Activated naive CD4-positive, alpha-beta T cell treated with anti-CD3 and anti-CD28 coated beads, Interleukin-2, amount 10 ng/mL, durations not matched to agents 7 days and 5 days (primary cell): ENCODE measurements at regions not wholly inside any gene's neighbourhood (a gene's known extent, or its start where the extent isn't known, plus 50 kb on each side); places are given as distances from the start of the nearest gene placed in this dataset.

Experiments used
- CTCF ChIA-PET: fragments of 350-600 bp; sonication (Branson Sonifier 250); formaldehyde crosslinking; loops from one replicate; lab custom pipeline; 2021; ENCODE audit warnings: antibody characterized with exemption; lab: Charles Lee
- DNase-seq: peaks from one replicate; pipeline ENCODE4 v3.0.0-alpha.2; 2020
- H3K27ac Mint-ChIP-seq: one replicate; pipeline ENCODE4 v1.8.0; 2021; ENCODE audit warnings: mild to moderate bottlenecking, moderate library complexity, mixed read lengths
- H3K27me3 Mint-ChIP-seq: one replicate; pipeline ENCODE4 v1.8.0; 2021; ENCODE audit warnings: mild to moderate bottlenecking, mixed read lengths
- H3K36me3 Mint-ChIP-seq: one replicate; pipeline ENCODE4 v1.8.0; 2021; ENCODE audit warnings: mixed read lengths
- H3K4me1 Mint-ChIP-seq: one replicate; pipeline ENCODE4 v1.8.0; 2021; ENCODE audit warnings: mixed read lengths
- H3K4me3 Mint-ChIP-seq: one replicate; pipeline ENCODE4 v1.8.0; 2021; ENCODE audit warnings: mild to moderate bottlenecking, moderate library complexity, mixed read lengths
- H3K9me3 Mint-ChIP-seq: one replicate; pipeline ENCODE4 v1.8.0; 2021; ENCODE audit warnings: mixed read lengths

DNA sequence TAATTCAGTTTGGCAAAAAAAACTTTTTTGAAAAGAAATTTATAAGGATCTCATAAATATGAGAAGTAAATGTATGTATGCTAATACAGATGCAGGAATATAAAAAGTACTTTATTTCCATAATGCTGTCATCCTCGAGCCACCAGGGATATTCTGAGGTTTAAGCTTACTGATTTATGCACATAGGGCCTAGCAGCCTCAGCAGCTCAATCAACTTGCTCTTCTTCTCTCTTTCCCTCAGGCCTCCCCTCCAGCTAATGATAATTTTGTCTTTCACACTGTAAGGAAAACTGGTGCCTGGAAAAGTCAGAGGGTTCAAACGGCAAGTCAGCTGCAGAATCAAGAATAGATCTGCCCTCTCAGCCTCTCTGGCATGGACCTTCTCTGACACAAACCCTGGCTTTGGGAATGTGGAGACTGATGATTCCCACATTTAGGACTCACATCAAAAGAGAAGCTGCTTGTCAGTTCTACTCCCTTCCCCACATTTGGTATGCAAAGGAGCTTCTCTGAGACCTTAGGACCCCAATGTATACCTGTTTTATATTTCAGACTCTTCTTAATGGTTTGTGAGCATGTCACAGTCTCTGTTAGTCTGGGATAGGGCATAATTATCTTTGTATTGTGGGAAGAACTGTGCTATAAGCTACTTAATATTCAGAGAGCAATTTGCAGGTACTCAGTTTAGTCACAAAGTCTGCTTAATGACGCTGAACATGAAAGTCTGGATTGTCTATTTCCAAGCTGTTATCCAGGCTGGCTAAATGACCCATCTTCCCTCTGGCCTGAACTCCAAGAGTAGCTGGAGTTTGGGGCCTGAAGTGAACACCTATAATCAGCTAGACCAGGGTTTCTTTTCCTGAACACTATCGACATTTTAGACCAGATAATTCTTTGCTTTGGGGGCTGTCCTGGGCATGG lies 52.1 kb upstream of the DIPK1A start:
- Mint-ChIP-seq H3K27ac (no peak overlapping the region), H3K4me1 (peaks cover 15% of the 10 kb centered on the region), H3K36me3 (no peaks in the 10 kb centered on the region), H3K27me3 (peaks cover 1% of the 10 kb centered on the region), H3K4me3 (no peak overlapping the region), H3K9me3 (no peaks in the 10 kb centered on the region)
- DNase-seq: no peak
- CTCF ChIA-PET: interaction anchor here (0.6 to 2.3 kb wide), 5 partner anchors 10 to 693 kb away, joined by 3 to 8 read pairs (median 7); no protein-coding TSS in a partner anchor

DNA sequence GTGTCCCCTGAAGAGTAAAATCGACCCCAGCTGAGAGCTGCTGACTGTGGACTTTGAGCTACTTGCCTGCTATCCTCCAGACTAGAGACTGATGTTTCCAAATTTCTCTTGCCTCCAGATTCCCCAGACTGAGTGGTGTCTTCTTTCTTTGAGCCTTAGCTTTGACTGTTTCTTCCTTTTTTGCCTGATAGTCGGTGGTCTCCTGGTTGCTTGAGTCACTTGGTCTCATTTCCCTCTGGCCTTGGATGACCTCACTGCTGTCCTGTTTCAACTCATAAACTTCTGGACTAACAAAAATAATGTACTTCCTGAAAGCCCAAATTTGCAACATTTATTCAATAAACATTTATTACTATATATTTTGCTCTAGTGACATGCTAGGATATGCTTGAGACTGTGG lies 52.9 kb upstream of the DIPK1A start:
- peaks cover 15% of the 10 kb centered on the region for H3K4me1 Mint-ChIP-seq
- H3K27ac Mint-ChIP-seq: no peak overlapping the region
- H3K9me3 Mint-ChIP-seq: no peaks in the 10 kb centered on the region
- peaks cover 9% of the 10 kb centered on the region for H3K27me3 Mint-ChIP-seq
- CTCF ChIA-PET: interaction anchor here (1.2 to 2.3 kb wide), 3 partner anchors 9 to 46 kb away, joined by 7 to 8 read pairs (median 7); no protein-coding TSS in a partner anchor
- DNase-seq: no peak
- no peak overlapping the region for H3K4me3 Mint-ChIP-seq
- H3K36me3 Mint-ChIP-seq: no peaks in the 10 kb centered on the region

DNA sequence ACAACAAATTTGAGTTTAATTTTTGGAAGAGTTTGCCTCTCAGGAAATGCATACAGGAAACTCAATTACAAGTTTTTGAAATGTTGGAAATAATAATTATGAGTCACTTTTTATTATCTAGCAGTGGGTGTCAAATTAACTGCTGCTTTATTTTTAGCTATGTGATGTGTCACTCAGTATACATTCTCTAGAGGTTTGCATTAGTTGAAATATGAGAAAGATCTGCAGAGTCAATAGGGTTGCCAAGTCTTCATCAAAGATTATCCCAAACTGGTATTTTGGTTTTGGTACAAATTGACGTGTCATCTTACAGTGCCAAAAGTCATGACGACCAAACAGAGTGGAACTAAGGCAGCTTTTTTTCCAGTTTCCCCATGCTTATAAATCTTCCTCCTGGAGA lies 54.3 kb upstream of the DIPK1A start:
- CTCF ChIA-PET: interaction anchor here (1.2 kb wide), 1 partner anchor 156 kb away, joined by 4 read pairs; no protein-coding TSS in a partner anchor
- no peak overlapping the region for H3K27ac Mint-ChIP-seq
- DNase-seq: no peak
- no peaks in the 10 kb centered on the region for H3K9me3 Mint-ChIP-seq
- no peak overlapping the region for H3K4me3 Mint-ChIP-seq
- peaks cover 12% of the 10 kb centered on the region for H3K27me3 Mint-ChIP-seq
- peaks cover 15% of the 10 kb centered on the region for H3K4me1 Mint-ChIP-seq
- H3K36me3 Mint-ChIP-seq: no peaks in the 10 kb centered on the region

DNA sequence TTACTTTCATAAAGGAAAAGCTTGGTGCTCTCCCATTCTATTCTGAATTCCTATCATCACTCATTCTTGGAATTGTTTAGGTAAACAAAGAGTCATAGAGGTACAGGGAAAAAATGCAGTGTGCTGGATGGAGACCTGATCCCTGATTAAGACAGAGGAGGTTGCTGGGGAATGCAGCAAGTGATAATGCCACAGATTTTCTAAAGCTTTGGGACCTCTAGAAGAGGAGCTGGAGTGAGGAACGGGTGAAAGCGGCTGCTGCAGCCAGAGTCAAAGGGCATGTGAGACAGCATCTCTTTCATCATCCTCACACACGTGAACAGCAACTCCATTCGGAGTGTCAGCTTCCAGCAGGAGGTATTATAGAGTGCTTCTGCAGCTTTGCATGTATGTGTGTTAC lies 54.9 kb upstream of the DIPK1A start:
- Mint-ChIP-seq H3K36me3 (no peaks in the 10 kb centered on the region), H3K27ac (no peak overlapping the region), H3K4me1 (peaks cover 15% of the 10 kb centered on the region), H3K27me3 (peaks cover 13% of the 10 kb centered on the region), H3K4me3 (no peak overlapping the region), H3K9me3 (no peaks in the 10 kb centered on the region)
- CTCF ChIA-PET: interaction anchor here (1.2 to 1.4 kb wide), 2 partner anchors 46 to 157 kb away, joined by 4 read pairs; no protein-coding TSS in a partner anchor
- DNase-seq: no peak

DNA sequence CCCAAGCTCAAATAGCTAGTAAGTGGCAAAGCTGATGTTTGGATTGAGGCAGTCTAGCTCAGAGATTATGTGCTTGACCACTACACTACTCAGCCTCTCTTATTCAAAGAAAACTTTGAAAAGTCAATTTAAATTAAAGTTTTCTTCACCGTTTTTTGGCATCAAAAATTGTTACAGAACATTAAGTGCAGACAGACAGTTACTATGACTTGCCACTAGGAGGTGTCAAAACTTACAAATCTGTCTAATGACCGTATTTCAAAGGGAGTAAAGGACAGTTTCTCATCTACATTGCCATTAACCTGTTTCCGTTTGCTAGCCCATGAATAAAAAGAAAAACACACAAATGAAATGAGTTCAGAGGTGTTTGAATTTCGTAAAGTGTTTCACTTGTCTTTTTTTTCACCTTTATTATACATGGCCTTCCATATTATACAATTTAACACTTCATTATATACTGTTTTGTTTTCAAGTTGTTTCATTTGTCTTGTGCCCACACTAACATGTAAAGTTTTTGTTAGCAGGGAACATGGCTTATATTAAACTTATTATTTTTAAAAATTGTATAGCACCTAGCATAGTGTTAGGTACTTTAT lies 57.4 kb upstream of the MTF2 start:
- Mint-ChIP-seq H3K27me3 (peaks cover 27% of the 10 kb centered on the region), H3K4me3 (no peak overlapping the region), H3K4me1 (no peaks in the 10 kb centered on the region), H3K36me3 (no peaks in the 10 kb centered on the region), H3K9me3 (no peaks in the 10 kb centered on the region), H3K27ac (no peak overlapping the region)
- CTCF ChIA-PET: interaction anchor here (1.0 to 6.4 kb wide), 10 partner anchors 8 to 163 kb away, joined by 3 to 80 read pairs (median 7); partner anchors contain the start of gene MTF2
- DNase-seq: no peak

DNA sequence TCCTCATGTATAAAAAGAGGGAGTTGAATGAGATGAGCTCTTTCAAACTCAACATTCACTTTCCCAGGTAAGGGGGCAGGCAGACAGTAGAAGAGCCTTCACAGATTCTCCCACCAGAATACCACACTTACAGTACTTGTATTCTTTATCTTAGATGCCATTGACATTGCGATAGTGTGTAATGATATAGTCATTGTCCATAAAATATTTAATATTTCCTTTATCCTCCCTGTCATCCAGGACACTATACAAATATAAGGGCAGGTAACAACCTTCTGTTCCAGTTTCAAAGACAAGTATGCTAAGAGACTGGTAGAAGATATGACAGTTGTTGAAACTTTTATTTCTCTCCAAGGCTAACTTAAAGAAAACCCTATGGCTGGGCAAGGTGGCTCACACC lies 56.5 kb upstream of the MTF2 start:
- Mint-ChIP-seq H3K27me3 (peaks cover 27% of the 10 kb centered on the region), H3K27ac (no peak overlapping the region), H3K4me1 (no peaks in the 10 kb centered on the region), H3K9me3 (no peaks in the 10 kb centered on the region), H3K36me3 (no peaks in the 10 kb centered on the region), H3K4me3 (no peak overlapping the region)
- CTCF ChIA-PET: interaction anchor here (1.2 to 6.4 kb wide), 6 partner anchors 9 to 164 kb away, joined by 3 to 80 read pairs (median 8); partner anchors contain the start of gene MTF2
- no peak for DNase-seq

DNA sequence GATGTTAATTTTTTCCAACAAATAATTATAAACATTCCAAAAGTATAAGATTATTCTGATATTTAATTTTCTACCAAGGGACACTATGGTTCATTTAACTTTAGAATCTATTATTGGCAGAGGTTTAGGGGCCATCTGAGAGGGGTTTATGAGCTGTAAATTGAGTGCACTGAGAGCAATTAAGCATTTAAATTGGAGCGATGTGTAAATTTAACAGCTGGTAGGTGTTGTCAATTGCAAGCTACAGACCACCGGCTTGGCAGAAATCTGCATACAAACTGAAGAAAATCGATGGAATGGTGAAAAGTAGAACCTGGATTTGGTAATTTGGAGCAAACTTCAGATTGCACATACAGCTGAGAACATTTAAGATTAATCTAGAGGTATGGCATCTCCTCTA lies 55.8 kb upstream of the MTF2 start:
- Mint-ChIP-seq H3K27ac (no peak overlapping the region), H3K9me3 (no peaks in the 10 kb centered on the region), H3K27me3 (peaks cover 33% of the 10 kb centered on the region), H3K36me3 (no peaks in the 10 kb centered on the region), H3K4me1 (peaks cover 4% of the 10 kb centered on the region), H3K4me3 (no peak overlapping the region)
- DNase-seq: no peak
- CTCF ChIA-PET: interaction anchor here (1.2 to 6.4 kb wide), 5 partner anchors 9 to 57 kb away, joined by 3 to 80 read pairs (median 7); partner anchors contain the start of gene MTF2

DNA sequence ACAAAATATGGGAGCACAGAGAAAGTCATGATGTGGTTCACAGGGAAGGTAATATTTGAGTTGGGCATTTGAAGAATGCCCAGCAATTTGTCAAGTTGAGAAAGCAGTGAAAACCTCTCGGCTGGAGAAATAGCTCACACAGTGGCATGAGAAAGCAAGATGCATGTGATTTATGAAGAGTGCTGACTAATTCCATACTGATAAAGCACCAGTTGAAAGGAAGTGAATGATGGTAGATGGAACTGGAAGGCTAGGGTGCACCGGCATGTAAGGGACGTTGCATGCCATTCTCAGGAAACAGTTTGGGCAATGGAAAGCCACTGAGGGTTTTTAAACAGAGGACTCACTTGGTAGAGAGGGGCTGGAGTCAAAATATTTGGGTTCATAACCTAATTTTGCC lies 53.5 kb upstream of the MTF2 start:
- Mint-ChIP-seq H3K4me1 (peaks cover 24% of the 10 kb centered on the region), H3K36me3 (no peaks in the 10 kb centered on the region), H3K27ac (no peak overlapping the region), H3K4me3 (no peak overlapping the region), H3K27me3 (peaks cover 21% of the 10 kb centered on the region), H3K9me3 (no peaks in the 10 kb centered on the region)
- DNase-seq: no peak
- CTCF ChIA-PET: interaction anchor here (1.5 to 1.8 kb wide), 2 partner anchors 31 to 37 kb away, joined by 6 to 17 read pairs; no protein-coding TSS in a partner anchor

DNA sequence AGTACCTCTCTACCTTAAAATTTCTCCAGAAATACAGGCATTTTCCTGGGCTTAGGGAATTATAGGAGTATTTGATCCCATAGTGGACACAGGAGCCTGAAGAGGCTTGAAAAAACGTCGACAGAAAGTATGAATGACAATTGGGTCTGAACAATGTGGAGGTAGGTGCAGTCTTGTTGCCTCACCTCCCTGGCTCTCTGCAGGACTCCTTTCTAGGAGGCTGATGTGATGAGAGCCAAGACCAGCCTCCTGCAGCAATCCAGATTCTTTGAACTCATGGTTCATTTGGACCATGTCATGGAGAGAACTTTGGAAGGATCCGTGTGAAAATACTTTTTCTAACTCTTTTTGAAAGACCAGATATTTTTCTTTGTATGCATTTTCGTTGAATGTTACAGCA lies 50.5 kb upstream of the MTF2 start:
- H3K4me3 Mint-ChIP-seq: no peak overlapping the region
- peaks cover 20% of the 10 kb centered on the region for H3K27me3 Mint-ChIP-seq
- CTCF ChIA-PET: no interaction called here
- H3K27ac Mint-ChIP-seq: no peak overlapping the region
- H3K9me3 Mint-ChIP-seq: no peaks in the 10 kb centered on the region
- H3K36me3 Mint-ChIP-seq: no peaks in the 10 kb centered on the region
- H3K4me1 Mint-ChIP-seq: peaks cover 33% of the 10 kb centered on the region
- DNase-seq: no peak
